ENCODE measurements at regions not wholly inside any gene's neighbourhood (a gene's known extent, or its start where the extent isn't known, plus 50 kb on each side); places are given as distances from the start of the nearest gene placed in this dataset.
A peak's percentile ranks its signal among the peaks of the same experiment; 100 is the strongest.

DNA sequence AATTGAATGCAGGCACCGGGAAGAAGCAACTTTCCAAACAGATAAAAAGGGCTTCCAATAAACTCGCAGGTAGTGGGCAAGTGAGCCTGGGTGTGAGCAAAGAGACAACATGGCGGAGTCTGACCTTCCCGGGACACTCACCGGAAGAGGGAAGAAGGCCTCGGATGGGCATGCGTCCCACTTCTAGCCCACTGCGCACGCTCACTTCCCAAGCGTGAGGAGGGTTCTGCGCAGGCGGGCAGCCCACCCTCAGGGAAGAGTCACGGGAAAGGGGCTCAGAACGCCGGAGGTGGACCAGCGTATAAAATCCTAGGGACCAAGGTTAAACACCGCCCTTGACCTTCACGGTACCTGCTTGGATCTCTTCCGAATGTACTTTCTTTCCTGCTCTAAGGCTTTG, 95.5 kb upstream of the AFDN start:
- H3K79me2 ChIP-seq (ENCODE audit: insufficient read depth, low read length), result no peaks in the 10 kb centered on the region
- H3K9ac ChIP-seq (ENCODE audit: insufficient read depth, low read depth, low read length), result no peak overlapping the region
- intact Hi-C loops (cut with micrococcal nuclease; ENCODE audit: unreplicated experiment) (no loop called here), in situ Hi-C loops (cut with HindIII; ENCODE audit: extremely low pct_ligation_motif_present, low pct_unique_long_range_greater_than_20kb) (no loop called here)
- H3K4me3 ChIP-seq (replicated peaks in 1 of 3; ENCODE audit: insufficient read depth in 1 of 3, low read depth in 2 of 3, low read length in 3 of 3), result no peak overlapping the region
- H3K27me3 ChIP-seq (ENCODE audit: control insufficient read depth in 1 of 2, insufficient read depth in 2 of 2, low read length in 2 of 2), result no peaks in the 10 kb centered on the region
- TF ChIP-seq, protein P1, sequence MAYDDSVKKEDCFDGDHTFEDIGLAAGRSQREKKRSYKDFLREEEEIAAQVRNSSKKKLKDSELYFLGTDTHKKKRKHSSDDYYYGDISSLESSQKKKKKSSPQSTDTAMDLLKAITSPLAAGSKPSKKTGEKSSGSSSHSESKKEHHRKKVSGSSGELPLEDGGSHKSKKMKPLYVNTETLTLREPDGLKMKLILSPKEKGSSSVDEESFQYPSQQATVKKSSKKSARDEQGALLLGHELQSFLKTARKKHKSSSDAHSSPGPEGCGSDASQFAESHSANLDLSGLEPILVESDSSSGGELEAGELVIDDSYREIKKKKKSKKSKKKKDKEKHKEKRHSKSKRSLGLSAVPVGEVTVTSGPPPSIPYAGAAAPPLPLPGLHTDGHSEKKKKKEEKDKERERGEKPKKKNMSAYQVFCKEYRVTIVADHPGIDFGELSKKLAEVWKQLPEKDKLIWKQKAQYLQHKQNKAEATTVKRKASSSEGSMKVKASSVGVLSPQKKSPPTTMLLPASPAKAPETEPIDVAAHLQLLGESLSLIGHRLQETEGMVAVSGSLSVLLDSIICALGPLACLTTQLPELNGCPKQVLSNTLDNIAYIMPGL (CRISPR knock-in tag; IDR thresholded peaks at IDR 0.05; ENCODE audit: borderline replicate concordance in 1 of 2, low read depth in 1 of 2), result no peak
- TF ChIP-seq ZBTB7A (CRISPR knock-in tag; IDR thresholded peaks at IDR 0.05) (no peak), GFI1 (CRISPR knock-in tag; IDR thresholded peaks at IDR 0.05; ENCODE audit: borderline replicate concordance) (no peak)
- H3K4me1 ChIP-seq (ENCODE audit: insufficient read depth, low read length), result peaks cover 44% of the 10 kb centered on the region
- no peak overlapping the region for H2AFZ ChIP-seq (ENCODE audit: low read length)
- BruUV-seq (replicated peaks), result no TSS peak
- no peak overlapping the region for H3K4me2 ChIP-seq (ENCODE audit: low read depth, low read length)
- ATAC-seq (no peak), FAIRE-seq (no peak), DNase-seq (ENCODE audit: low spot score) (no peak)
- H3K36me3 ChIP-seq (replicated peaks in 1 of 2; ENCODE audit: control insufficient read depth in 1 of 2, insufficient read depth in 2 of 2, low read length in 2 of 2), result no peaks in the 10 kb centered on the region
- ChIA-PET POLR2A (interaction anchor here (1.3 kb wide), 1 partner anchor 55 kb away, joined by 3 read pairs; no protein-coding TSS in a partner anchor), CTCF (ENCODE audit: low intra/inter-chr PET ratio, low total read pairs) (no interaction called here)
- WGBS (ENCODE audit: low lambda C conversion rate), result 95% methylated on average over 19 of the region's 19 CpGs
- H4K20me1 ChIP-seq (ENCODE audit: insufficient read depth, low read length), result no peaks in the 10 kb centered on the region
- no peaks in the 10 kb centered on the region for H3K9me3 ChIP-seq (ENCODE audit: low read length)
- H3K27ac ChIP-seq (ENCODE audit: extremely low read length, insufficient read depth, low read length), result no peak overlapping the region

DNA sequence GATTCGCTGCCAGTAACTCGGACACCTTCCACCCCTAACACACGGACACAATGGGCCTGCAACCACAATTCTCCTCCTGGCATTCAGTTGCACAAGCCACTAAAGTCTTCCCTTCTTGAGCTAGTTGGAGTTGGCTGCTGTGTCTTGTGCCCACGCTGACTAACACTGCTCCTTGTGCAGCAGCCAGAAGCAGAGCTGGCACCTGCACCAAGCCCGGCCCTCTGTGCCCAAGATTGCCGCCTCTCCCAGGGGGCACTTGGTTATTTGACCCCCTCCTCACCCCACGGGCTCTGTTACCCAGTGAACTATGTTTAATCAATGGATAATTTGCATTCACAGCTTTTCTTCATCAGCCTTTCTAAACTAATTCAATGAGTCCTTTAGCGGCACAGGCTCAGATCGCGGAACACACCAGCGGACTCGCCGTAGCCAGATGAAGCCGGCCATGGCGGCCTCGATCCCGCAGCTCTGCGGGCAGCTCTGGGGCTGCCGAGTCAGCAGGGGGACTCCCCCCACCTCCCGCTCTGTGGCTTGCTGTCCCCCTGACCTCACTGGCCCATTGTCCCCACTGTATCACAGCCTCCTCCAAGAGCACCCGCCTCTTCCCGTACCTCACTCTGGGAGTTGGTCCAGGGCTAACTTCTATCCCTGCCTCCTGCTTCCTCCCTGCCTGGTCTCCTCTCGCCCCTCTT, 94.8 kb upstream of the AFDN start:
- in situ Hi-C loops (cut with HindIII; ENCODE audit: extremely low pct_ligation_motif_present, low pct_unique_long_range_greater_than_20kb), result no loop called here
- ATAC-seq (no peak), FAIRE-seq (no peak), DNase-seq (ENCODE audit: low spot score) (no peak)
- no TSS peak for BruUV-seq (replicated peaks)
- no peaks in the 10 kb centered on the region for H3K9me3 ChIP-seq (ENCODE audit: low read length)
- ChIA-PET POLR2A (interaction anchor here (1.3 kb wide), 1 partner anchor 56 kb away, joined by 3 read pairs; no protein-coding TSS in a partner anchor), CTCF (ENCODE audit: low intra/inter-chr PET ratio, low total read pairs) (no interaction called here)
- intact Hi-C loops (cut with micrococcal nuclease; ENCODE audit: unreplicated experiment), result no loop called here
- no peak overlapping the region for H3K4me3 ChIP-seq (replicated peaks in 1 of 3; ENCODE audit: insufficient read depth in 1 of 3, low read depth in 2 of 3, low read length in 3 of 3)
- no peaks in the 10 kb centered on the region for H3K27me3 ChIP-seq (ENCODE audit: control insufficient read depth in 1 of 2, insufficient read depth in 2 of 2, low read length in 2 of 2)
- H2AFZ ChIP-seq (ENCODE audit: low read length), result no peak overlapping the region
- no peak overlapping the region for H3K27ac ChIP-seq (ENCODE audit: extremely low read length, insufficient read depth, low read length)
- H3K9ac ChIP-seq (ENCODE audit: insufficient read depth, low read depth, low read length), result no peak overlapping the region
- H4K20me1 ChIP-seq (ENCODE audit: insufficient read depth, low read length), result no peaks in the 10 kb centered on the region
- H3K4me2 ChIP-seq (ENCODE audit: low read depth, low read length), result no peak overlapping the region
- no peaks in the 10 kb centered on the region for H3K36me3 ChIP-seq (replicated peaks in 1 of 2; ENCODE audit: control insufficient read depth in 1 of 2, insufficient read depth in 2 of 2, low read length in 2 of 2)
- H3K79me2 ChIP-seq (ENCODE audit: insufficient read depth, low read length), result no peaks in the 10 kb centered on the region
- 96% methylated on average over 23 of the region's 23 CpGs for WGBS (ENCODE audit: low lambda C conversion rate)
- peaks cover 50% of the 10 kb centered on the region for H3K4me1 ChIP-seq (ENCODE audit: insufficient read depth, low read length)
- TF ChIP-seq ZNF138 (CRISPR knock-in tag; IDR thresholded peaks at IDR 0.05; ENCODE audit: low read depth), result no peak
- TF ChIP-seq REL (CRISPR knock-in tag; conservative IDR thresholded peaks at IDR 0.05), result no peak
- TF ChIP-seq CREB1 (IDR thresholded peaks at IDR 0.05), result no peak
- TF ChIP-seq CREB1 (CRISPR knock-in tag; IDR thresholded peaks at IDR 0.05), result no peak
- TF ChIP-seq ZNF317 (CRISPR knock-in tag; IDR thresholded peaks at IDR 0.05), result no peak
- no peak for TF ChIP-seq RFX1 (IDR thresholded peaks at IDR 0.05)
- TF ChIP-seq ZBTB38 (CRISPR knock-in tag; IDR thresholded peaks at IDR 0.05), result 0 out of 2 replicates have a peak, but pooled peaks have one; percentile 29
- TF ChIP-seq FOXJ3 (CRISPR knock-in tag; IDR thresholded peaks at IDR 0.05; ENCODE audit: borderline replicate concordance), result no peak
- no peak for TF ChIP-seq ZNF563 (CRISPR knock-in tag; IDR thresholded peaks at IDR 0.05)
- no peak for TF ChIP-seq PHF5A (CRISPR knock-in tag; IDR thresholded peaks at IDR 0.05; ENCODE audit: low read depth, unreplicated experiment)
- TF ChIP-seq ZNF20 (CRISPR knock-in tag; IDR thresholded peaks at IDR 0.05), result no peak
- TF ChIP-seq, protein P2, sequence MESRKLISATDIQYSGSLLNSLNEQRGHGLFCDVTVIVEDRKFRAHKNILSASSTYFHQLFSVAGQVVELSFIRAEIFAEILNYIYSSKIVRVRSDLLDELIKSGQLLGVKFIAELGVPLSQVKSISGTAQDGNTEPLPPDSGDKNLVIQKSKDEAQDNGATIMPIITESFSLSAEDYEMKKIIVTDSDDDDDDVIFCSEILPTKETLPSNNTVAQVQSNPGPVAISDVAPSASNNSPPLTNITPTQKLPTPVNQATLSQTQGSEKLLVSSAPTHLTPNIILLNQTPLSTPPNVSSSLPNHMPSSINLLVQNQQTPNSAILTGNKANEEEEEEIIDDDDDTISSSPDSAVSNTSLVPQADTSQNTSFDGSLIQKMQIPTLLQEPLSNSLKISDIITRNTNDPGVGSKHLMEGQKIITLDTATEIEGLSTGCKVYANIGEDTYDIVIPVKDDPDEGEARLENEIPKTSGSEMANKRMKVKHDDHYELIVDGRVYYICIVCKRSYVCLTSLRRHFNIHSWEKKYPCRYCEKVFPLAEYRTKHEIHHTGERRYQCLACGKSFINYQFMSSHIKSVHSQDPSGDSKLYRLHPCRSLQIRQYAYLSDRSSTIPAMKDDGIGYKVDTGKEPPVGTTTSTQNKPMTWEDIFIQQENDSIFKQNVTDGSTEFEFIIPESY (CRISPR knock-in tag; IDR thresholded peaks at IDR 0.05), result peak; percentile 39; the same call in 1 of the 2 replicates
- TF ChIP-seq TSC22D2 (CRISPR knock-in tag; IDR thresholded peaks at IDR 0.05; ENCODE audit: borderline replicate concordance), result no peak
